ENCODE measurements at regions not wholly inside any gene's neighbourhood (a gene's known extent, or its start where the extent isn't known, plus 50 kb on each side); places are given as distances from the start of the nearest gene placed in this dataset.

- no peak for DNase-seq
Observed at GRCh38 chr11:31895926-31896325, 84.8 kb upstream of the PAX6 start.

- DNase-seq, result no peak
Observed at GRCh38 chr11:31887180-31887579, 76.1 kb upstream of the PAX6 start.

- no peak for DNase-seq
Observed at GRCh38 chr11:31884080-31884479, 73.0 kb upstream of the PAX6 start.

GRCh38 chr11:31883435-31883834 is 72.3 kb upstream of the PAX6 start:
- DNase-seq, result no peak

DNA sequence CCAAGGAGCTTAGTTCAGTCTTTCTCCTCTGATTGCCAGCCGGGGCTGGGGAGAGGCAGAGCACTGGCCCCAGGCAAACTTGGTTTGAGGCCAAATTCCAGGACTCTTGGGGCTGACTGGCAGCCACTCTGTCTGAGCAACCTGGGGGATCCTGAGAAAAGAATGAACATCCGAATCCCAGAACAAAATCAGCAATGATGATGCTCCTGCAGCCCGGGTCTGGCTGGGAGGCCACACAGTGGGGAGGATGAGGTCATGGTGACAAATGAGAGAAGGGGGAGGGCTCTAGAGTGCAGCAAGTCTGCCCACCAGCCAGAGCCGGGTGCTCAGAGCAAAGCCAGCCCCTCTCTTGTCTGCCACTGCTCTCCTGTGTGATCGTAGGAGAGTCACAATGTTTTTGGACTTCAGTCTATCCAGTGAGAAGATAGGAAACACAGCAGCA is 71.8 kb upstream of the PAX6 start:
- no peak for DNase-seq

DNA sequence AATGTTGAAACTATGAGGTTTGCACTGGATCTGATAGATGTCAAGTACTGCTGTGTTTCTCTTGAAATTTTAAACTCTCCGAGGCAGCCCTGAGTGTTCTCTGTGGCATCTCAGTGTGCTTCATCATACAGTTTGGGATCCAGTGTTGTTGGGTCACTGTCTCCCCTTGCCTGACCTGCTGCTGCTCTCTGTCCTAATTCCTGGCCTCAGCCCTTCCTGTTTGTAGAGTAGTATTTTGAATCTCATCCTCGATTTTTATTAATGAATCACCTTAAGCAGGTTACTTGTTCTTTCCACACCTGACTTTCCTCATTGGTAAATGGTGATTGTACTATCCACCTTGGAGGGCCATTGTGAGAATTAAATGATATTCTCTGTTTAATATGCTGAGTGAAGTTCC is 70.7 kb upstream of the PAX6 start:
- no peak for DNase-seq

GRCh38 chr11:31879681-31880080 is 68.6 kb upstream of the PAX6 start:
- DNase-seq, result no peak

GRCh38 chr11:31877863-31878262 is 66.7 kb upstream of the PAX6 start:
- DNase-seq, result no peak

- no peak for DNase-seq
Observed at GRCh38 chr11:31877083-31877482, 66.0 kb upstream of the PAX6 start.

DNA sequence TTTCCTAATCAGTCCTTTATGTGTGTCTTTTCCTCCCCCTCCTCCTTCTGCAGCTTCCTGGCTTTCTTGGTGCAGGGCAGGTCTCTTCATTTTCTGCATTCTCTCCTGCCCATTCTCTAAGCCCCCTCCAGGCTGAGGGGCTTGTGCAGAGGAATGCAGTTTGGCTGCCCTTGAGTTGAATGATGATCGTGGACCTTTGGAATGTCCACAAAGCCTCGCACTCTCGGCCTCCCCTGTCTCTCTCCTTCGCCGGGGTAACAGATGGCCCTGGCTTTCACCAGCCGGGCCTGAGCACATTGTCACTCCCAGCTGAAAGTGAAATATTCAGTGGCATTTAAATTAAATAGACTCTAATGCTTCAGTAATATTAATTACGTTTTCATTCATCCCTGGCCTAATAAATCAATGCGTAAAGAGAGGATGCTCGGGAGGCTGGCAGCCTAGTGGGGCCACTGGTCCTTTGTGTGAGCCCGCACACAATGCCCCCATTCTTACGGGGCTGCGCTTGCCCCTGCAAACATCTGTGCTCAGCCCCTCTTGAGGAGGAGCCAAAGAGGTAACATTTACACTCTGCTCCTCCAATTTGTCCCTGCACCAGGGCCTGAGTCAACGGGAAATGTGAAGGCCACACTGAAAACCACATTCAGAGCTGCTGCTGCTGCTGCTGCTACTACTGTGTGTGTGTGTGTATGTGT is 64.9 kb upstream of the PAX6 start:
- no peak for DNase-seq

GRCh38 chr11:31874631-31875191 is 63.6 kb upstream of the PAX6 start:
- DNase-seq, result no peak

GRCh38 chr11:31873124-31873523 is 62.0 kb upstream of the PAX6 start:
- DNase-seq, result no peak

DNA sequence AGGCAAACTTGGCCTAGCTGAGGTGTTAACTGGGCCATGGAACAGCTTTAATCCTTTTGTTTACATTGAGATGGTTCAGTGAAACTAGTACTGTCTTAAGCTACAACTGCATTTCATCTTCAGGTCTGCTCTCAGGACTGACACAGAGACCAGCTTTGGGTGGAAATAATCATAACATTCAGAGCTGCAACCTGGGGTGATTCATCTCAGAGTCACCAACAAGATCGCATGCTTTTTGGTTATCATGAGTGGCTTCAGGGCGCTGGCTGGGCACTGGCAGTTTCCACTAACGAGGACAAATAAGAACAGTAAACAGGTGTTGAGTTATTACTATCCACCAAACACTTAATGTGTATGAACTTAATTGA is 60.9 kb upstream of the PAX6 start:
- no peak for DNase-seq

- no peak for DNase-seq
Observed at GRCh38 chr11:31871310-31872075, 60.4 kb upstream of the PAX6 start.

DNA sequence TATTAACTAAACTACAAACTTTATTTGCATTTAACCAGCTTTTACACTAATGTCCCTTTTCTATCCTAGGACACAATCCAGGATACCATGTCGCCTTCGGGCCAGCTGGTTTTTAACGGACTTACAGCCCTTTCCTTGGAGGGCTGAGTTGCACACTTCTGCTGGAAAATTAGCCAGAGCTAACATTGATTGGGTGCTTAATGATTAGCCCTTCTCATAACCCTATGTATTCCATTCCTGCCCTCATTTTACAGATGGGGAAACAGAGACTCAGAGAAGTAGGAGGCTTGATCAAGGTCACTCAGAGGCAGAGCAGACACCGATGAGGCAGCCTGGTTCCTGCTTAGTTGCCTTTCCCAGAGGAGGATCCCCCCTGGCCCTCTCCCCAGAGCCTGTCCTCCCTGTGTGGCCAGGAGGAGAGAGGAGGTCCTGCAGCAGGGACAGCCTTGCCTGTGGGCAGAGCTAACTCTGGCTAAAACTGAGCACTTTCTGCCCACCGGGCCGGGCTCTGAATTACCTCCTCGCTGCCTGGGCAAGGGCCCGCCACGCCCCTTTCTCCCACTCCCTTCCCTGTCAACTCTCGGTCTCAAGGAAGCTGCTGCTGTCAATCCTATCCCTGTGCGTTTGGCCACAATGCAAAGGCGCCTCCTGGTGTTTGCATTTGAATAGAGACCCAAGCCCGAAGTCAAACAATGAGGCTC is 59.6 kb upstream of the PAX6 start:
- DNase-seq, result no peak

DNA sequence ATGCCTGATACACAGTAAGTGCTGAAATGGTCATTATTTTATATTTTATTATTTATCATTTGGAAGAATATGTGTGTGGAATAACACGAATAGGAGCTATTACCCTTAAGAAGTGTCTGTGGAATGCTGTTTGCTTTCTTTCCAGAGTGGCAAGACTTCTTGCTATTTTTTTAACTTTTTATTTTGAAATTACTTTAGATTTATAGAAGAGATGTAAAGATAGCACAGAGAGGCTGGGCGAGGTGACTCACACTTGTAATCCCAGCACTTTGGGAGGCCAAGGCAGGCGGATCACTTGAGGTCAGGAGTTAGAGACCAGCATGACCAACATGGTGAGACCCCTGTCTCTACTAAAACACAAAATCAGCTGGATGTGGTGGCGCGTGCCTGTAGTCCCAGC is 58.9 kb upstream of the PAX6 start:
- DNase-seq, result no peak

DNA sequence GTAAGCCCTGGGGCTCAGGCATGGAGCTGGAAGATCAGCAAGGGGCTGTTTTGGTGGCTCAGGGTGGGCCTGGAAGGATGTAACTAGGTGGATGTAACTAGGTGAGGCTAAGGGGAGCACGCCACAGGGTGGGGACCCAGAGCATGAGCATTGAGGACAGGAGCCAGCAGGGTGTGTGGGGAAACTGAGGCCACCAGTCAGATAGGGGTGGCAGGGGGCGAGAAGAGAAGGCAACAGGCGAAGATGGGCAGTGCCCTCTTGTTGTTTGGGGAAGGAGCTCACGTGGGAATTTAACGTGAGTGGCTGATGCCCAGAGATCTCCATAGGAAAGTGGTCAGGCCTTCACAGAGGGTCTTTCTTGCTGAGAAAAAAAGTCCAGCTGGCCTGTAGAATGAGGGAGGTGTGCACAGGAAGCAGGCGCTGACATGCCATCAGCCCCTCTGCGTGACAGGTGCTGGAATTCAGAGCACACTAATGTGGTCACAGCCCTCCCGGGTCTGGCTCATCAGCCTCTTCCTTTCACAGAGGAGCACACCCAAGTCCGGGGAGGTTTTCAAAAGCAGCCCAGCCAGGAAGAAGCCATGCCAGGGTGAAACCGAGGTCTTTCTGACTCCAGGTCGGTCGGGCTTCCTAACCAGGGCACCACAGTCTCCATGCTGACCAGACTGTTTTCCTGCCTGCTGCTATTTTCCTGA is 54.6 kb upstream of the PAX6 start:
- no peak for DNase-seq

GRCh38 chr11:31863170-31863832 is 52.2 kb upstream of the PAX6 start:
- no peak for DNase-seq

GRCh38 chr11:31861011-31861410 is 49.9 kb upstream of the PAX6 start:
- DNase-seq, result no peak
